Body of pancreas (tissue), 4 donors: ENCODE measurements at regions not wholly inside any gene's neighbourhood (a gene's known extent, or its start where the extent isn't known, plus 50 kb on each side); places are given as distances from the start of the nearest gene placed in this dataset.
"Not testable (repeated sequence)": the region's sequence is repeated elsewhere in the genome, so short reads cannot be mapped to it uniquely, and the experiment has no call there.

Source experiments
- ATAC-seq: fragments of 150-250 bp; one replicate; pipeline ENCODE4 v1.9.1; 2016
- DNase-seq, 4 donors: peaks; one replicate each; pipeline ENCODE4 v3.0.0-alpha.2; 2019
- H3K27ac ChIP-seq, 4 donors: fragments of 200-600 bp; sonication (generic); 1 replicate in 3 of 4; 2 replicates in 1 of 4; pipeline versions ENCODE4 v1.5.1 to v1.6.1; 2016 to 2019; ENCODE audit warnings: mild to moderate bottlenecking in 1 of 4, mixed read lengths in 1 of 4, moderate library complexity in 1 of 4
- H3K27me3 ChIP-seq, 2 donors: fragments of 200-600 bp; sonication (generic); one replicate each; pipeline ENCODE4 v1.6.0; 2016; ENCODE audit warnings: mild to moderate bottlenecking in 1 of 2
- H3K36me3 ChIP-seq, 2 donors: fragments of 200-600 bp; sonication (generic); replicated peaks in 1 of 2; 2 replicates each; pipeline ENCODE4 v1.5.1; 2016; ENCODE audit warnings: low read depth in 2 of 2; ENCODE audit not compliant: insufficient read depth in 1 of 2
- H3K4me1 ChIP-seq: fragments of 200-600 bp; sonication (generic); one replicate; pipeline ENCODE4 v1.6.0; 2016
- H3K4me3 ChIP-seq, 2 donors: fragments of 200-600 bp; sonication (generic); 1 replicate in 1 of 2; 2 replicates in 1 of 2; pipeline ENCODE4 v1.5.1; 2016 to 2019
- H3K9me3 ChIP-seq, 3 donors: fragments of 200-600 bp; sonication (generic); 1 replicate in 2 of 3; 2 replicates in 1 of 3; pipeline ENCODE4 v1.5.1; 2016
- CTCF ChIP-seq, 7 experiments: fragments of 450-650 bp in 4 of 7; fragments of 200-600 bp in 3 of 7; sonication (generic) in 3 of 7; IDR thresholded peaks; one replicate each; pipeline ENCODE4 v1.5.1; 2016 to 2019; ENCODE audit warnings: antibody characterized with exemption in 7 of 7
- POLR2A ChIP-seq, 3 donors: fragments of 450-650 bp; IDR thresholded peaks; one replicate each; pipeline ENCODE4 v1.6.1; 2016; ENCODE audit warnings: antibody characterized with exemption in 3 of 3, mild to moderate bottlenecking in 2 of 3
- WGBS, 2 donors: methylation state at CpG; one replicate each; pipeline ENCODE4 v1.1.5; 2017; 5-methylcytosine and 5-hydroxymethylcytosine counted together
- intact Hi-C: fragments of 100-400 bp; cut with DNase I; formaldehyde crosslinking; loops from one replicate; pipeline ENCODE4 v1.15.1; 2023

- no peaks in the 10 kb centered on the region for H3K4me1 ChIP-seq
- DNase-seq (no peak), ATAC-seq (no peak)
- WGBS, 2 donors, result 80 to 92% methylated on average over 19 to 28 of the region's 28 CpGs
- TF ChIP-seq POLR2A (IDR thresholded peaks at IDR 0.05), result no peak
- no peak for TF ChIP-seq CTCF (IDR thresholded peaks at IDR 0.05)
- no peak overlapping the region for H3K4me3 ChIP-seq
- H3K36me3 ChIP-seq, result no peaks in the 10 kb centered on the region
- intact Hi-C loops, result no loop called here
- H3K9me3 ChIP-seq, result no peaks in the 10 kb centered on the region
- H3K27ac ChIP-seq, result no peak overlapping the region
- no peaks in the 10 kb centered on the region for H3K27me3 ChIP-seq
Measured at GRCh38 chr6:167706313-167707109, 120.2 kb upstream of the AFDN start.

GRCh38 chr6:167707686-167708500 is 118.8 kb upstream of the AFDN start:
- no peak for ATAC-seq
- DNase-seq, result peak in 2 of 4 donors; percentile 22 to 24

GRCh38 chr6:167708501-167709094 is 118.1 kb upstream of the AFDN start:
- Histone ChIP-seq H3K27ac (no peak overlapping the region), H3K9me3 (no peaks in the 10 kb centered on the region), H3K27me3 (no peaks in the 10 kb centered on the region), H3K4me3 (no peak overlapping the region), H3K36me3 (no peaks in the 10 kb centered on the region), H3K4me1 (no peaks in the 10 kb centered on the region)
- WGBS, 2 donors, result 83 to 84% methylated on average over 14 to 15 of the region's 15 CpGs
- no peak for TF ChIP-seq CTCF (IDR thresholded peaks at IDR 0.05)
- no peak for TF ChIP-seq POLR2A (IDR thresholded peaks at IDR 0.05)
- intact Hi-C loops, result no loop called here
- no peak for ATAC-seq
- DNase-seq, result no peak

More at GRCh38 chr6:167707686-167708500, 118.8 kb upstream of the AFDN start:
- 59 to 70% methylated on average over 24 to 25 of the region's 25 CpGs for WGBS, 2 donors
- Histone ChIP-seq H3K9me3 (no peaks in the 10 kb centered on the region), H3K4me1 (no peaks in the 10 kb centered on the region), H3K27me3 (no peaks in the 10 kb centered on the region), H3K36me3 (no peaks in the 10 kb centered on the region), H3K4me3 (no peak overlapping the region), H3K27ac (no peak overlapping the region)
- intact Hi-C loops, result no loop called here
- no peak for TF ChIP-seq POLR2A (IDR thresholded peaks at IDR 0.05)
- TF ChIP-seq CTCF (IDR thresholded peaks at IDR 0.05), result no peak

- no peak for TF ChIP-seq POLR2A (IDR thresholded peaks at IDR 0.05)
- TF ChIP-seq CTCF (IDR thresholded peaks at IDR 0.05), result no peak
- Histone ChIP-seq H3K36me3 (no peaks in the 10 kb centered on the region), H3K4me3 (no peak overlapping the region), H3K27ac (no peak overlapping the region), H3K9me3 (no peaks in the 10 kb centered on the region), H3K4me1 (no peaks in the 10 kb centered on the region), H3K27me3 (no peaks in the 10 kb centered on the region)
- DNase-seq (no peak), ATAC-seq (no peak)
- intact Hi-C loops, result no loop called here
- 80 to 81% methylated on average over 7 of the region's 7 CpGs for WGBS, 2 donors
Measured at GRCh38 chr6:167709196-167709595, 117.5 kb upstream of the AFDN start.

- H3K36me3 ChIP-seq, ATAC-seq, DNase-seq, H3K27me3 ChIP-seq, H3K9me3 ChIP-seq, H3K4me3 ChIP-seq, H3K4me1 ChIP-seq, H3K27ac ChIP-seq, intact Hi-C loops: not testable (repeated sequence)
- 86 to 90% methylated on average over 11 of the region's 11 CpGs for WGBS, 2 donors
Measured at GRCh38 chr6:167709776-167710336, 116.9 kb upstream of the AFDN start.
